ENCODE measurements at regions not wholly inside any gene's neighbourhood (a gene's known extent, or its start where the extent isn't known, plus 50 kb on each side); places are given as distances from the start of the nearest gene placed in this dataset.

- TF ChIP-seq CEBPB (IDR thresholded peaks at IDR 0.05; ENCODE audit: borderline replicate concordance, low read depth, low read length) (no peak), BCL6 (CRISPR knock-in tag; IDR thresholded peaks at IDR 0.05) (peak; percentile 40), GRHL1 (CRISPR knock-in tag; conservative IDR thresholded peaks at IDR 0.05) (no peak), NFYB (CRISPR knock-in tag; IDR thresholded peaks at IDR 0.05) (no peak), KAT2B (IDR thresholded peaks at IDR 0.05; ENCODE audit: borderline replicate concordance, low read depth, low read length) (no peak), KDM4B (CRISPR knock-in tag; IDR thresholded peaks at IDR 0.05) (no peak), ZNF709 (CRISPR knock-in tag; IDR thresholded peaks at IDR 0.05) (no peak; the same call in none of the 2 replicates), KIAA2018 (CRISPR knock-in tag; IDR thresholded peaks at IDR 0.05; ENCODE audit: borderline replicate concordance) (no peak), SNAPC2 (CRISPR knock-in tag; IDR thresholded peaks at IDR 0.05) (no peak), EZH2 (conservative IDR thresholded peaks at IDR 0.05; ENCODE audit: low read depth, low read length) (no peak), REXO4 (CRISPR knock-in tag; IDR thresholded peaks at IDR 0.05; ENCODE audit: borderline replicate concordance) (no peak), KDM2A (CRISPR knock-in tag; IDR thresholded peaks at IDR 0.05; ENCODE audit: borderline replicate concordance, low read depth) (no peak; the same call in 1 of the 2 replicates), TBX2 (CRISPR knock-in tag; IDR thresholded peaks at IDR 0.05; ENCODE audit: borderline replicate concordance) (no peak; the same call in 1 of the 2 replicates)
- TF ChIP-seq, protein P1, sequence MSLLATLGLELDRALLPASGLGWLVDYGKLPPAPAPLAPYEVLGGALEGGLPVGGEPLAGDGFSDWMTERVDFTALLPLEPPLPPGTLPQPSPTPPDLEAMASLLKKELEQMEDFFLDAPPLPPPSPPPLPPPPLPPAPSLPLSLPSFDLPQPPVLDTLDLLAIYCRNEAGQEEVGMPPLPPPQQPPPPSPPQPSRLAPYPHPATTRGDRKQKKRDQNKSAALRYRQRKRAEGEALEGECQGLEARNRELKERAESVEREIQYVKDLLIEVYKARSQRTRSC (CRISPR knock-in tag; IDR thresholded peaks at IDR 0.05; ENCODE audit: low read depth): no peak
- TF ChIP-seq, protein P2, sequence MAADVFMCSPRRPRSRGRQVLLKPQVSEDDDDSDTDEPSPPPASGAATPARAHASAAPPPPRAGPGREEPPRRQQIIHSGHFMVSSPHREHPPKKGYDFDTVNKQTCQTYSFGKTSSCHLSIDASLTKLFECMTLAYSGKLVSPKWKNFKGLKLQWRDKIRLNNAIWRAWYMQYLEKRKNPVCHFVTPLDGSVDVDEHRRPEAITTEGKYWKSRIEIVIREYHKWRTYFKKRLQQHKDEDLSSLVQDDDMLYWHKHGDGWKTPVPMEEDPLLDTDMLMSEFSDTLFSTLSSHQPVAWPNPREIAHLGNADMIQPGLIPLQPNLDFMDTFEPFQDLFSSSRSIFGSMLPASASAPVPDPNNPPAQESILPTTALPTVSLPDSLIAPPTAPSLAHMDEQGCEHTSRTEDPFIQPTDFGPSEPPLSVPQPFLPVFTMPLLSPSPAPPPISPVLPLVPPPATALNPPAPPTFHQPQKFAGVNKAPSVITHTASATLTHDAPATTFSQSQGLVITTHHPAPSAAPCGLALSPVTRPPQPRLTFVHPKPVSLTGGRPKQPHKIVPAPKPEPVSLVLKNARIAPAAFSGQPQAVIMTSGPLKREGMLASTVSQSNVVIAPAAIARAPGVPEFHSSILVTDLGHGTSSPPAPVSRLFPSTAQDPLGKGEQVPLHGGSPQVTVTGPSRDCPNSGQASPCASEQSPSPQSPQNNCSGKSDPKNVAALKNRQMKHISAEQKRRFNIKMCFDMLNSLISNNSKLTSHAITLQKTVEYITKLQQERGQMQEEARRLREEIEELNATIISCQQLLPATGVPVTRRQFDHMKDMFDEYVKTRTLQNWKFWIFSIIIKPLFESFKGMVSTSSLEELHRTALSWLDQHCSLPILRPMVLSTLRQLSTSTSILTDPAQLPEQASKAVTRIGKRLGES (CRISPR knock-in tag; IDR thresholded peaks at IDR 0.05; ENCODE audit: borderline replicate concordance): no peak
These were observed 227.4 kb upstream of the GSE1 start (continued) for GRCh38 chr16:85385463-85386331.
